Stomach (tissue), 4 donors: ENCODE measurements at regions not wholly inside any gene's neighbourhood (a gene's known extent, or its start where the extent isn't known, plus 50 kb on each side); places are given as distances from the start of the nearest gene placed in this dataset.

Experiments used
- CTCF ChIP-seq, 7 experiments: fragments of 450-650 bp in 4 of 7; fragments of 200-600 bp in 3 of 7; sonication (generic) in 3 of 7; IDR thresholded peaks; one replicate each; pipeline ENCODE4 v1.5.1; 2016 to 2019; ENCODE audit warnings: antibody characterized with exemption in 7 of 7, control low read depth in 2 of 7, mild to moderate bottlenecking in 1 of 7
- POLR2A ChIP-seq, 4 donors: fragments of 450-650 bp; IDR thresholded peaks; one replicate each; pipeline ENCODE4 v1.6.1; 2016; ENCODE audit warnings: antibody characterized with exemption in 4 of 4, control low read depth in 2 of 4, mild to moderate bottlenecking in 1 of 4, moderate library complexity in 1 of 4

GRCh38 chr12:94707036-94707435 lies 56.7 kb upstream of the TMCC3 start:
- TF ChIP-seq CTCF (IDR thresholded peaks at IDR 0.05) (no peak), POLR2A (IDR thresholded peaks at IDR 0.05) (no peak)
